Calu3 (cell line): ENCODE measurements at regions not wholly inside any gene's neighbourhood (a gene's known extent, or its start where the extent isn't known, plus 50 kb on each side); places are given as distances from the start of the nearest gene placed in this dataset.

ENCODE experiments used
- BruUV-seq: library from RNA; stranded (reverse); fragments of 400-500 nt; replicated peaks from 2 replicates; lab custom pipeline; 2021; lab: Mats Ljungman, UMichigan
- CTCF ChIA-PET: fragments of 300-600 bp; sonication (Branson Sonifier 250); formaldehyde crosslinking; loops from one replicate; lab custom pipeline; 2022; ENCODE audit warnings: antibody characterized with exemption; lab: Charles Lee
- DNase-seq: peaks from one replicate; pipeline ENCODE4 v3.0.0; 2022
- H3K27ac Mint-ChIP-seq: one replicate; pipeline ENCODE4 v1.8.0; 2022; ENCODE audit warnings: mixed read lengths; ENCODE audit not compliant: unreplicated experiment
- H3K27me3 Mint-ChIP-seq: one replicate; pipeline ENCODE4 v1.8.0; 2022; ENCODE audit warnings: mixed read lengths; ENCODE audit not compliant: unreplicated experiment
- H3K36me3 Mint-ChIP-seq: one replicate; pipeline ENCODE4 v1.8.0; 2022; ENCODE audit warnings: mild to moderate bottlenecking, moderate library complexity, mixed read lengths; ENCODE audit not compliant: insufficient read depth, unreplicated experiment
- H3K4me1 Mint-ChIP-seq: one replicate; pipeline ENCODE4 v1.8.0; 2022; ENCODE audit warnings: mild to moderate bottlenecking, low read depth, mixed read lengths; ENCODE audit not compliant: unreplicated experiment
- H3K4me3 Mint-ChIP-seq: one replicate; pipeline ENCODE4 v1.8.0; 2022; ENCODE audit warnings: mild to moderate bottlenecking, low read depth, moderate library complexity, mixed read lengths; ENCODE audit not compliant: unreplicated experiment
- H3K9me3 Mint-ChIP-seq: one replicate; pipeline ENCODE4 v1.8.0; 2022; ENCODE audit warnings: low read depth, mixed read lengths; ENCODE audit not compliant: unreplicated experiment
- intact Hi-C: fragments of 100-400 bp; cut with micrococcal nuclease; formaldehyde crosslinking; loops from one replicate; pipeline ENCODE4 v1.10.0; 2022; ENCODE audit not compliant: unreplicated experiment
- TF ChIP-seq, protein P1 (sequence below): fragments of 200-600 bp; IDR thresholded peaks from one replicate; pipeline ENCODE4 v1.8.0; 2022; ENCODE audit warnings: antibody characterized with exemption; ENCODE audit not compliant: unreplicated experiment

GRCh38 chr20:19110881-19111460, 101.5 kb upstream of the SLC24A3 start:
- intact Hi-C loops: no loop called here
- H3K27me3 Mint-ChIP-seq: no peaks in the 10 kb centered on the region
- BruUV-seq: no TSS peak
- CTCF ChIA-PET: interaction anchor here (0.6 kb wide), 1 partner anchor 12 kb away, joined by 5 read pairs; no protein-coding TSS in a partner anchor
- H3K9me3 Mint-ChIP-seq: no peaks in the 10 kb centered on the region
- no peak overlapping the region for H3K4me3 Mint-ChIP-seq
- no peaks in the 10 kb centered on the region for H3K4me1 Mint-ChIP-seq
- H3K27ac Mint-ChIP-seq: no peak overlapping the region
- no peaks in the 10 kb centered on the region for H3K36me3 Mint-ChIP-seq
- TF ChIP-seq, protein P1, sequence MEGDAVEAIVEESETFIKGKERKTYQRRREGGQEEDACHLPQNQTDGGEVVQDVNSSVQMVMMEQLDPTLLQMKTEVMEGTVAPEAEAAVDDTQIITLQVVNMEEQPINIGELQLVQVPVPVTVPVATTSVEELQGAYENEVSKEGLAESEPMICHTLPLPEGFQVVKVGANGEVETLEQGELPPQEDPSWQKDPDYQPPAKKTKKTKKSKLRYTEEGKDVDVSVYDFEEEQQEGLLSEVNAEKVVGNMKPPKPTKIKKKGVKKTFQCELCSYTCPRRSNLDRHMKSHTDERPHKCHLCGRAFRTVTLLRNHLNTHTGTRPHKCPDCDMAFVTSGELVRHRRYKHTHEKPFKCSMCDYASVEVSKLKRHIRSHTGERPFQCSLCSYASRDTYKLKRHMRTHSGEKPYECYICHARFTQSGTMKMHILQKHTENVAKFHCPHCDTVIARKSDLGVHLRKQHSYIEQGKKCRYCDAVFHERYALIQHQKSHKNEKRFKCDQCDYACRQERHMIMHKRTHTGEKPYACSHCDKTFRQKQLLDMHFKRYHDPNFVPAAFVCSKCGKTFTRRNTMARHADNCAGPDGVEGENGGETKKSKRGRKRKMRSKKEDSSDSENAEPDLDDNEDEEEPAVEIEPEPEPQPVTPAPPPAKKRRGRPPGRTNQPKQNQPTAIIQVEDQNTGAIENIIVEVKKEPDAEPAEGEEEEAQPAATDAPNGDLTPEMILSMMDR: no peak
- DNase-seq: no peak

- Mint-ChIP-seq H3K27ac (no peak overlapping the region), H3K4me3 (no peak overlapping the region), H3K27me3 (no peaks in the 10 kb centered on the region), H3K9me3 (no peaks in the 10 kb centered on the region), H3K36me3 (no peaks in the 10 kb centered on the region), H3K4me1 (no peaks in the 10 kb centered on the region)
- TF ChIP-seq, protein P1: no peak
- no TSS peak for BruUV-seq
- intact Hi-C loops: no loop called here
- CTCF ChIA-PET: no interaction called here
- no peak for DNase-seq
Measured at GRCh38 chr20:19112828-19113227, 99.6 kb upstream of the SLC24A3 start.

GRCh38 chr20:19113343-19113930, 99.0 kb upstream of the SLC24A3 start:
- Mint-ChIP-seq H3K36me3 (no peaks in the 10 kb centered on the region), H3K27me3 (no peaks in the 10 kb centered on the region), H3K9me3 (no peaks in the 10 kb centered on the region), H3K4me1 (no peaks in the 10 kb centered on the region), H3K27ac (no peak overlapping the region), H3K4me3 (no peak overlapping the region)
- no TSS peak for BruUV-seq
- intact Hi-C loops: no loop called here
- no peak for DNase-seq
- TF ChIP-seq, protein P1: no peak
- CTCF ChIA-PET: no interaction called here

GRCh38 chr20:19114410-19114809, 98.0 kb upstream of the SLC24A3 start:
- intact Hi-C loops: no loop called here
- no peak overlapping the region for H3K4me3 Mint-ChIP-seq
- H3K27me3 Mint-ChIP-seq: no peaks in the 10 kb centered on the region
- H3K27ac Mint-ChIP-seq: no peak overlapping the region
- H3K9me3 Mint-ChIP-seq: no peaks in the 10 kb centered on the region
- no TSS peak for BruUV-seq
- no peaks in the 10 kb centered on the region for H3K4me1 Mint-ChIP-seq
- CTCF ChIA-PET: no interaction called here
- TF ChIP-seq, protein P1: no peak
- no peaks in the 10 kb centered on the region for H3K36me3 Mint-ChIP-seq
- no peak for DNase-seq
